Neural cell (in vitro differentiated cells): ENCODE measurements at regions not wholly inside any gene's neighbourhood (a gene's known extent, or its start where the extent isn't known, plus 50 kb on each side); places are given as distances from the start of the nearest gene placed in this dataset.

ENCODE experiments used
- H2AFZ ChIP-seq: fragments of 200-600, 300-800 bp; sonication (generic), shearing (Covaris generic); 2 replicates; pipeline ENCODE4 v1.6.0; 2014; ENCODE audit warnings: low read depth, mild to moderate bottlenecking, antibody characterized with exemption, low read length, moderate library complexity
- H3F3A ChIP-seq: fragments of 200-600 bp; shearing (Covaris generic); 2 replicates; pipeline ENCODE4 v1.6.1; 2016; ENCODE audit warnings: mild to moderate bottlenecking, moderate library complexity, mixed read lengths, antibody characterized with exemption, low read length; ENCODE audit not compliant: insufficient read depth, poor library complexity, severe bottlenecking
- H3K27ac ChIP-seq: fragments of 200-600, 300-800 bp; sonication (generic), shearing (Covaris generic); 2 replicates; pipeline ENCODE4 v1.5.1; 2014; ENCODE audit warnings: mild to moderate bottlenecking, low read length, moderate library complexity
- H3K27me3 ChIP-seq: fragments of 300-800, 200-600 bp; sonication (generic), shearing (Covaris generic); 2 replicates; pipeline ENCODE4 v1.6.0; 2014; ENCODE audit warnings: mild to moderate bottlenecking, low read depth, low read length, moderate library complexity; ENCODE audit not compliant: insufficient read depth
- H3K36me3 ChIP-seq: fragments of 300-800, 200-600 bp; sonication (generic), shearing (Covaris generic); 2 replicates; pipeline ENCODE4 v1.5.1; 2014; ENCODE audit warnings: mild to moderate bottlenecking, antibody characterized with exemption, low read length, moderate library complexity; ENCODE audit not compliant: insufficient read depth
- H3K4me2 ChIP-seq: fragments of 300-800, 200-600 bp; sonication (generic), shearing (Covaris generic); 2 replicates; pipeline ENCODE4 v1.6.0; 2014; ENCODE audit warnings: mild to moderate bottlenecking, low read length
- H3K4me3 ChIP-seq: fragments of 300-800, 200-600 bp; sonication (generic), shearing (Covaris generic); 2 replicates; pipeline ENCODE4 v1.5.1; 2014; ENCODE audit warnings: mild to moderate bottlenecking, low read length, moderate library complexity
- H3K79me2 ChIP-seq: fragments of 200-600 bp; shearing (Covaris generic); replicated peaks from 2 replicates; pipeline ENCODE4 v1.6.0; 2014; ENCODE audit warnings: mild to moderate bottlenecking, low read length, moderate library complexity; ENCODE audit not compliant: insufficient read depth
- H3K9ac ChIP-seq: fragments of 300-800, 200-600 bp; sonication (generic), shearing (Covaris generic); 2 replicates; pipeline ENCODE4 v1.6.1; 2016; ENCODE audit warnings: mild to moderate bottlenecking, low read length, mixed read lengths
- H3K9me2 ChIP-seq: fragments of 200-600 bp; shearing (Covaris generic); 2 replicates; pipeline ENCODE4 v1.6.1; 2016; ENCODE audit warnings: mild to moderate bottlenecking, low read length, mixed read lengths; ENCODE audit not compliant: insufficient read depth
- H3K9me3 ChIP-seq: fragments of 200-600, 300-800 bp; sonication (generic), shearing (Covaris generic); 2 replicates; pipeline ENCODE4 v1.6.1; 2016; ENCODE audit warnings: mild to moderate bottlenecking, mixed run types, low read length, moderate library complexity, mixed read lengths
- H4K20me1 ChIP-seq: fragments of 200-600 bp; shearing (Covaris generic); 2 replicates; pipeline ENCODE4 v1.6.1; 2016; ENCODE audit warnings: mild to moderate bottlenecking, mixed run types; ENCODE audit not compliant: insufficient read depth
- EP300 ChIP-seq: fragments of 450-650 bp; conservative IDR thresholded peaks from 2 replicates; pipeline ENCODE4 v1.6.1; 2014; ENCODE audit warnings: antibody characterized with exemption, mild to moderate bottlenecking, moderate library complexity; ENCODE audit not compliant: poor library complexity, severe bottlenecking
- EZH2 ChIP-seq: fragments of 200-600, 300-800 bp; shearing (Covaris generic), sonication (generic); IDR thresholded peaks from 2 replicates; pipeline ENCODE4 v1.6.1; 2014; ENCODE audit warnings: antibody characterized with exemption, low read length, borderline replicate concordance, mild to moderate bottlenecking; ENCODE audit not compliant: insufficient read depth, poor library complexity, severe bottlenecking
- MXI1 ChIP-seq: fragments of 450-650 bp; conservative IDR thresholded peaks from 2 replicates; pipeline ENCODE4 v1.6.1; 2014; ENCODE audit warnings: antibody characterized with exemption, mild to moderate bottlenecking; ENCODE audit not compliant: poor library complexity, severe bottlenecking
- POLR2AphosphoS5 ChIP-seq: IDR thresholded peaks from 2 replicates; pipeline ENCODE4 v1.6.1; 2012
- RAD21 ChIP-seq: fragments of 450-650 bp; conservative IDR thresholded peaks from 2 replicates; pipeline ENCODE4 v1.6.1; 2014; ENCODE audit warnings: antibody characterized with exemption, mild to moderate bottlenecking, moderate library complexity
- SMC3 ChIP-seq: fragments of 450-650 bp; conservative IDR thresholded peaks from 2 replicates; pipeline ENCODE4 v1.6.1; 2014; ENCODE audit warnings: antibody characterized with exemption, mild to moderate bottlenecking, moderate library complexity; ENCODE audit not compliant: poor library complexity
- TAF1 ChIP-seq: IDR thresholded peaks from 2 replicates; pipeline ENCODE4 v1.6.1; 2012; ENCODE audit warnings: low read depth
- TF ChIP-seq, protein P1 (sequence below): IDR thresholded peaks from 2 replicates; pipeline ENCODE4 v1.6.1; 2012; ENCODE audit warnings: borderline replicate concordance
- TF ChIP-seq, protein P2 (sequence below): fragments of 450-650 bp; IDR thresholded peaks from 2 replicates; pipeline ENCODE4 v1.5.1; 2014; ENCODE audit warnings: antibody characterized with exemption, mild to moderate bottlenecking, moderate library complexity; ENCODE audit not compliant: poor library complexity, severe bottlenecking

GRCh38 chr5:121246971-121247370 is 604.7 kb upstream of the FTMT start:
- TF ChIP-seq POLR2AphosphoS5 (no peak), EP300 (no peak), MXI1 (no peak), EZH2 (no peak), TAF1 (no peak), RAD21 (no peak), SMC3 (no peak)
- TF ChIP-seq, protein P1, sequence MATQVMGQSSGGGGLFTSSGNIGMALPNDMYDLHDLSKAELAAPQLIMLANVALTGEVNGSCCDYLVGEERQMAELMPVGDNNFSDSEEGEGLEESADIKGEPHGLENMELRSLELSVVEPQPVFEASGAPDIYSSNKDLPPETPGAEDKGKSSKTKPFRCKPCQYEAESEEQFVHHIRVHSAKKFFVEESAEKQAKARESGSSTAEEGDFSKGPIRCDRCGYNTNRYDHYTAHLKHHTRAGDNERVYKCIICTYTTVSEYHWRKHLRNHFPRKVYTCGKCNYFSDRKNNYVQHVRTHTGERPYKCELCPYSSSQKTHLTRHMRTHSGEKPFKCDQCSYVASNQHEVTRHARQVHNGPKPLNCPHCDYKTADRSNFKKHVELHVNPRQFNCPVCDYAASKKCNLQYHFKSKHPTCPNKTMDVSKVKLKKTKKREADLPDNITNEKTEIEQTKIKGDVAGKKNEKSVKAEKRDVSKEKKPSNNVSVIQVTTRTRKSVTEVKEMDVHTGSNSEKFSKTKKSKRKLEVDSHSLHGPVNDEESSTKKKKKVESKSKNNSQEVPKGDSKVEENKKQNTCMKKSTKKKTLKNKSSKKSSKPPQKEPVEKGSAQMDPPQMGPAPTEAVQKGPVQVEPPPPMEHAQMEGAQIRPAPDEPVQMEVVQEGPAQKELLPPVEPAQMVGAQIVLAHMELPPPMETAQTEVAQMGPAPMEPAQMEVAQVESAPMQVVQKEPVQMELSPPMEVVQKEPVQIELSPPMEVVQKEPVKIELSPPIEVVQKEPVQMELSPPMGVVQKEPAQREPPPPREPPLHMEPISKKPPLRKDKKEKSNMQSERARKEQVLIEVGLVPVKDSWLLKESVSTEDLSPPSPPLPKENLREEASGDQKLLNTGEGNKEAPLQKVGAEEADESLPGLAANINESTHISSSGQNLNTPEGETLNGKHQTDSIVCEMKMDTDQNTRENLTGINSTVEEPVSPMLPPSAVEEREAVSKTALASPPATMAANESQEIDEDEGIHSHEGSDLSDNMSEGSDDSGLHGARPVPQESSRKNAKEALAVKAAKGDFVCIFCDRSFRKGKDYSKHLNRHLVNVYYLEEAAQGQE = no peak
- TF ChIP-seq, protein P2, sequence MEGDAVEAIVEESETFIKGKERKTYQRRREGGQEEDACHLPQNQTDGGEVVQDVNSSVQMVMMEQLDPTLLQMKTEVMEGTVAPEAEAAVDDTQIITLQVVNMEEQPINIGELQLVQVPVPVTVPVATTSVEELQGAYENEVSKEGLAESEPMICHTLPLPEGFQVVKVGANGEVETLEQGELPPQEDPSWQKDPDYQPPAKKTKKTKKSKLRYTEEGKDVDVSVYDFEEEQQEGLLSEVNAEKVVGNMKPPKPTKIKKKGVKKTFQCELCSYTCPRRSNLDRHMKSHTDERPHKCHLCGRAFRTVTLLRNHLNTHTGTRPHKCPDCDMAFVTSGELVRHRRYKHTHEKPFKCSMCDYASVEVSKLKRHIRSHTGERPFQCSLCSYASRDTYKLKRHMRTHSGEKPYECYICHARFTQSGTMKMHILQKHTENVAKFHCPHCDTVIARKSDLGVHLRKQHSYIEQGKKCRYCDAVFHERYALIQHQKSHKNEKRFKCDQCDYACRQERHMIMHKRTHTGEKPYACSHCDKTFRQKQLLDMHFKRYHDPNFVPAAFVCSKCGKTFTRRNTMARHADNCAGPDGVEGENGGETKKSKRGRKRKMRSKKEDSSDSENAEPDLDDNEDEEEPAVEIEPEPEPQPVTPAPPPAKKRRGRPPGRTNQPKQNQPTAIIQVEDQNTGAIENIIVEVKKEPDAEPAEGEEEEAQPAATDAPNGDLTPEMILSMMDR = no peak

DNA sequence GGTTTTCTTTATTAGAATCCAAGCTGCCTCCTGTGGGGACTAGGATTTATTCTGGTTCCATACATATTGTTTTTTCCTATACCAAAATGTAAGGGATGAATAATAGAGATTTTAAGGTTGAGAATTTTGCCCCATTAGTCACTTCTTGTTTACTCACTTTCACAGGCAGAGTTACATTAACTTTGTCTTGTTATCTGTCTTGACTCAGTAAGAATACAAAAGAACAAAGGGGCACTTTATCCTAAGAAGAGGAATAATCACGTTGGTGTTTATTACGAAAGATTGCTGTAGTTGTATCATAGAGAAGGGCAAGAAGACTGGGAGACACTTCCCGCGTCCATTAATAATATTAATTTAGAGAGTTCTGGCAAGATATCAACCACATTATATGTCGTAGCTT is 599.7 kb upstream of the FTMT start:
- H3F3A ChIP-seq = no peaks in the 10 kb centered on the region
- no peak overlapping the region for H3K27ac ChIP-seq
- H3K27me3 ChIP-seq = no peaks in the 10 kb centered on the region
- H3K9me2 ChIP-seq = no peaks in the 10 kb centered on the region
- no peak overlapping the region for H3K4me3 ChIP-seq
- H3K36me3 ChIP-seq = no peaks in the 10 kb centered on the region
- TF ChIP-seq EZH2 = no peak
- TF ChIP-seq, protein P2 = no peak
- no peak for TF ChIP-seq EP300
- TF ChIP-seq, protein P1 = no peak
- TF ChIP-seq RAD21 = no peak
- no peak for TF ChIP-seq TAF1
- TF ChIP-seq SMC3 = no peak
- TF ChIP-seq POLR2AphosphoS5 = no peak
- no peak for TF ChIP-seq MXI1
- no peak overlapping the region for H2AFZ ChIP-seq
- no peak overlapping the region for H3K9ac ChIP-seq
- H3K79me2 ChIP-seq = no peaks in the 10 kb centered on the region
- H3K9me3 ChIP-seq = no peaks in the 10 kb centered on the region
- no peak overlapping the region for H3K4me2 ChIP-seq
- no peaks in the 10 kb centered on the region for H4K20me1 ChIP-seq

More at GRCh38 chr5:121246971-121247370, 604.7 kb upstream of the FTMT start:
- H3K9ac ChIP-seq = no peak overlapping the region
- H3K4me2 ChIP-seq = no peak overlapping the region
- no peaks in the 10 kb centered on the region for H3K9me3 ChIP-seq
- no peaks in the 10 kb centered on the region for H3K27me3 ChIP-seq
- H3K27ac ChIP-seq = no peak overlapping the region
- no peak overlapping the region for H2AFZ ChIP-seq
- no peaks in the 10 kb centered on the region for H3K79me2 ChIP-seq
- H3K9me2 ChIP-seq = no peaks in the 10 kb centered on the region
- H4K20me1 ChIP-seq = no peaks in the 10 kb centered on the region
- H3F3A ChIP-seq = no peaks in the 10 kb centered on the region
- no peaks in the 10 kb centered on the region for H3K36me3 ChIP-seq
- no peak overlapping the region for H3K4me3 ChIP-seq
